A172 (cell line): ENCODE measurements at regions not wholly inside any gene's neighbourhood (a gene's known extent, or its start where the extent isn't known, plus 50 kb on each side); places are given as distances from the start of the nearest gene placed in this dataset.
"Not testable (repeated sequence)": the region's sequence is repeated elsewhere in the genome, so short reads cannot be mapped to it uniquely, and the experiment has no call there.

Experiments used
- DNase-seq: peaks from one replicate; pipeline ENCODE4 v3.0.0-alpha.2; 2015; ENCODE audit warnings: low spot score

DNA sequence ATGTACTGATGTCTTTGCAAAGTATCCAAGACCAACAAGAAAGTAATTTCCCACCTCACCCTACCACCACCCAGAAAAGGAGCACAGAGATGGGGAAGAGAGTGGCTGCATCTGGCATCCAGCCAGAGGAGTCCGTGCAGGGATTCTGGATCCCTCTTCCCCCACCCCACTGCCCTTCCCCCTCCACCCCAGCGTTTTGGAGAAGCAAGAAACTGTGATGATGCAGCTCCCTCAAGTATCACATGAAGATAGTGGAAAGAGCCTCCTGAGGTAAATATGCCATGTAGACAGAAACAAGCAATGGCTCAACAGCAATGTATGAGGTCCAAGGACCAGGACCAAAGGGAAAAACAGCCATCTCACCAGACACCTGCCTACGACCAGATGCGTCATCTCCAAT is 153.8 kb downstream of the DEPDC1B start:
- no peak for DNase-seq

DNA sequence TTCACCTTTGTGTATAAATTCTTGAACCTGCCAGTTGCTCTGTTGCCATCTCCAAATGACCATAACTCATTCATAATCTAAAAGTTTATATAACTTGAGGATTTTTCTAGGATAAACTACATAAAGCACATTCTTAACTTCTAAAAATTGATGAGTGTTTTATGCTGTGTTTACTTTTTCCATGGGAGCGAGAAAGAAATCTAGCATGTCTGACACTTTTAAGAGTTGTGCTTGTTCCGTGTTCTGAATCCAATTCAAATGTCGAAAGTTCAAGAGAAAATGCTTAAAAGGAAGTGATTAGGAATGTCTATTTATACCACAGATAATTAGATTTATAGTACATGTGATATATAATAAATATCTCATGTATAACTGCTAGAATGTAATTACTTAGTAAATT is 154.4 kb downstream of the DEPDC1B start:
- DNase-seq, result no peak

DNA sequence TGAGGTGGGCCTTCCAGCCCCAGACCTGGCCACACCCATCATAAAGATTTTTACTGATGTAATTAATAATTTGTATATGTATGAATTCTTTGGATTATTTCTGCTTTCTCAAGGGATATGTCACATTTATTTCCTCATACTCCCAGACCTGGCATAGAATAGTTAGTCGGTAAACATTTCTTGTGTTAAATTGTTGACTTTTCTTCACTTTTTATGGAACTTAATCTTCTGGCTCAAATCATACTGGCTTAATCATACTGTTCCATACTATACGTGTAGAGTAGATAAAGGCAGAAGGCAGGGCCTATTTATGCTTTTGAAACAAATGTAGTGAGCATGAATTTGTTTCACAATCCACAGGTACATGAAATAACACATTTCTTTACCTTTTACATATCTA is 155.8 kb downstream of the DEPDC1B start:
- no peak for DNase-seq

DNA sequence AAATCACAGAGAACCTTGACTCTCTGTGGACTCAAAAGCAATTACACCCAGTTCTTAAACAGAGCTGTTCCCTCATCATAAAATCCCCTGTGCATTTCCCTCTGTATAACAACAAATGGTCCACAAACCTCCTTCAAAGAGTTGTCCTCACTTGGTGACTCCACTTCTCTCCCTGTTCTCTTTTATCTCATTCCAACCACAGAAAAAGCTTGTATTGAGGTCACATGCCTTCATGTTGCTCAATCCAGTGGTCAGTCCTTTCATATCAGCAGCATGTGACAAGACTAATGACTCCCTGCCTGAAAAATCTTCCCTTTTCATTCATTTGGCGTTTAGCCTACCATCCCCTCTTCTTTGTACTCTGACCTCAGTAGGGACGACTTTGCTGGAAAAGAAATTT is 158.0 kb downstream of the DEPDC1B start:
- DNase-seq, result peak; percentile 29

DNA sequence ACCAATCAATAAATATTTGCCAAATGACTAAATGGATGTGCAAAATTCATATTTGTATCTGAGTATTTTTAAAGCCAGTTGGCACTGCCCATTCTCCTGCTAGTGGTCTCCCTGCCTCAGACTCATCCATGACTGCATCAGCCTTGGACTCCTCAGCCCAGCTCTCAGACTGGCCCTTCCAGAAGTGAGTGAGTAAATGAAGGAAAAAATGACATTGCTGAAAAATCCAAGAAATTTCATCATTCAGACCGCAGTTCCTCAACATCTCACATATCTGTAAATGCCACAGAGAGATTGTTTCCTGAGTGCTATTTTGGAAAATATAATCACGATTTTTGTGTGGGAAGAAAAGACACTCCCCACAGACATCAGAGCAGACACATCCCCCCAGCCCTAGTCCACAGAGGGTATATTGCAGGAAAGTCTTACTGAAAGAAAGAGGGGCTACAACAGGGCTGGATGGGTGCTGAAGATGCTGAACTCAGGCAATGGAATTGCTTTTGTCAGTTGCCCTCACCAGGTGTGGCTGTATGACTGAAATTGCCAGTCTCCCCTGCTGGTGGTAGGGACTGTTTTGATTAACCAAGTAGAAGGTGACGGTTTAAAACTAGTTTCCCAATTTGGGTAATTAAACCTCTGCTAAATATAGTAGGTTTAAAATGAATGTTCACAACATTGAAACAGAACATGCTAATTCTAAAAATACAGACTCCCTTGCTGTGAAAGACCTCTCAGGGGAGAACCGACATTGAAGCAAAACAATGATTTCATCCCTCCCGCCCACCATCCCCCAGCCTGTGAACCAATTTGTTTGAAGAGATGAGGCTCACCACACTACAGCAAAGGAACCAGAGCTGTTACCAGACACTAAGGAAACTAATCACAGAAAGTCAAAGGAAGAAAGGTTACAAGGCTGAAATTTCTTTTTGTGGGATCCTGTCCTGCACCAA is 158.8 kb downstream of the DEPDC1B start:
- no peak for DNase-seq

DNA sequence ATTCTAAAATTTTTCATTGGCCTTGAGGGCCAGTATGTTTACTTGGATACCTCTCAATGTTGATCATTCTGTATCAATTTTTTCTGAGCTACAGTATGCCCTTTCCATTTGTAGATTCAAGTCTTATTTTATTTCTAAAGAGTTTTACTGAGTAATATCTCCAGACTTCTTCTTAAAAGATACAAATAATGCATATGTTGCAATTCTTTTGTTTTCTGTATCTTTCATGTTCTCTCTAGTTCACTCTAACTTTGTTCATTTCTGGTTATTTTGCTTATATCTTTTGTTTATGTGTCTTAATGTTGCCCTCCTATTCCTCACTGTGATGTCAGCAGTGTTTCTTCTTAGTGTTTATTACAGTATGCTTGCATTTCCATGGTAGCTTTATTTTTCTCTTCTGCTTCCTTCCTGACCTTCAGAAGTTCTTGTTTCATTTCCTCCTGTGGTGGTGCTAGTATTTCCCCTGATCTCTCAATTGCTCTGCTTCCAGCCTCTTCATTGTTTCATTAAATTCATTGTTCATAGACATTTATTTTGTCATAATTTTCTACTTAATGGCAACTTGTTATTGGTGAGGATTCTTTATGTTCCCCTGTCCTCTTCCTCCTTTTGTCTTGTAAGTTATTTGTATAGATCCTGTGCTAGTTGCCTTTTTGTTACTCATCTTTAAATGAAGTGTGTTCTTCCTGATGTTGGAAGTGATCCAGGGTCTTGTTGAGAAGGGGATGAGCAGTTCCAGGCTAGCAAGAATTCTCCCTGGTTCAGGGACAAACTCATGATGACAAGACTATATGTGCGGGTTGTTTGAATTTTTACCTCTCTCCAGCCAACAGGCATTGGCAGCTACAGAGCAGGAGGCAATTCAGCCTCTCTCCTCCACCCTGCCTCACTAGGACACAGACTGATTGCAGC is 160.8 kb downstream of the DEPDC1B start:
- DNase-seq, result no peak

DNA sequence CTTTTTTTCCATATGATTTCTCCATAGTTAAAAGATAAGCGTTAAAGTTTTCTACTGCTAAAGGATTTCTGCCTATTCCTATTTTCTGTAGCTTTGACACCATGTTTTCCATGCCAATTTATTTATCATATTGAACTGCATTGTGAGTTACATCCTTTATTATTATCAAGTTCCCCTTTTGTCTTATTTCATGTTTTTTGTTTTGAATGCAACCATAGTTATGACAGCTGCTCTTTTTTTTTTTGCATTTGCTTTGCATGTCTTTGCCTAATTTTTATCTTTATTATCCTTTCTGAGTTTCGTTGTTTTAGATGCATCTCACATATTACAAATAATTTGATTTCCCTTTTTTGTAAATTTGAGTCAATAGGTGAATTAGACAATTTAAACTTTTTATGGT is 161.5 kb downstream of the DEPDC1B start:
- no peak for DNase-seq

DNA sequence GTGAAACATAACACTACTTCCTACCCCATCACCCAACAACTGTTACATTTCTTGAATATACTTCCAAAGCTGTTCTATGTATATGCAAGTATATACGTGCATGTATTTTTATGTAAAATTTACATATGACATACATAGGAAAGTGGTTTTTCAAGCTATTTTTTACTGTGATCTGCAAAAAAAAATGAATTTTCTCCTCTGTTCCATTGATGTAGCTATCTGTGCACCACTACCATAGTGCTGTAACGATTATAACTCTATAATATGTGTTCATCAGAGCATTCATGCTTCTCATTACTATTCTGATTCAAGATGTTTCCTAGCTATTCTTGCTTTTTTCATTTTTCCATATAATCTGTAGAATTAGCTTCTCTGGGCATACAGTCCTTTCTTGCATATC is 164.0 kb downstream of the DEPDC1B start:
- no peak for DNase-seq

DNA sequence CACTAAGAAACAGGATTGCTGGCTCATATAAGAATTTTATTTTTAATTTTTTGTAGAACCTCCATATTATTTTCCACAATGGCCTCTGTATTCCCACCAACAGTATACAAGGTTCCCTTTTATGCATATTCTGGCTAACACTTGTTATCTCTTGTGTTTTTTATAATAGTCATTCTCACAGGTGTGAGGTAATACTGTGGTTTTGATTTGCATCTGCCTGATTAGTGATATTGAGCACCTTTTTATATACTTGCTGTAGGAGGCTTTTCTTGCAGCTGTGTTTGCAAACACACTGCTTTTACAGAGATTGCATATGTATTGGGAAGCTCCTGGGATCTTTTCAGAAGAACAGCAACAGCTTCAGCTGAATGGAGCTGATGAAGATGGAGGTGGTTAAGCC is 164.8 kb downstream of the DEPDC1B start:
- no peak for DNase-seq

DNA sequence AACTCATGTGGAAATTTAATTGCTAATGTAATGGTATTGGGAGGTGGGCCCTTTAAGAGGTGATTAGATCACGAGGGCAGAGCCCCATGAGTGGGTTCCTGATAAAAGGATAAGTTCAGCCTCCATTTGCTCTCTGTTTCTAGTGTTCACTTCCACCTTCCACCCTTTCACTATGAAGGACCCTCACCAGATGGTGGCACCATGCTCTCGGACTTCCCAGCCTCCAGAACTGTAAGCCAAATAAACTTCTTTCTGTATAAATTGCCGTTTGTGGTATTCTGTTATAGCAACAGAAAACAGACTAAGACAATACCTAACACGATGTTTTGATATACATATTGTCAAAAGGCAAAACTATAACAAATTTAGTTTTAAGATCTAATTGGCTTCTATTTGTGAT is 166.2 kb downstream of the DEPDC1B start:
- DNase-seq, result no peak

DNA sequence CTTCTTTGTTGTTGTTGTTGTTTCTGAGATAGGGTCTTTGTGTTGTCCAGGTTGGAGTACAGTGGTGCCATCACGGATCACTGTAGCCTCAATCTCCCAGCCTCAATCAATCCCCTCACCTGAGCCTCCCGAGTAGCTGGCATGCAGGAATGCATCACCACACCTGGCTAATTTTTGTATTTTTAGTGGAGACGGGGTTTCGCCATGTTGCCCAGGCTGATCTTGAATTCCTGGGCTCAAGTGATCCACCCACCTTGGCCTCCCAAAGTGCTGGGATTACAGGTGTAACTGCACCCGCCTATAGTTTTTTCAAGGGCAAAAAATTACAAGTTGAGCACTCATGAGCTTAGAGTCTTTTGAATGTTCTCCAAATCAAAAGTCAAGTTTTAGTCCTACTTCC is 167.2 kb downstream of the DEPDC1B start:
- not testable (repeated sequence) for DNase-seq

DNA sequence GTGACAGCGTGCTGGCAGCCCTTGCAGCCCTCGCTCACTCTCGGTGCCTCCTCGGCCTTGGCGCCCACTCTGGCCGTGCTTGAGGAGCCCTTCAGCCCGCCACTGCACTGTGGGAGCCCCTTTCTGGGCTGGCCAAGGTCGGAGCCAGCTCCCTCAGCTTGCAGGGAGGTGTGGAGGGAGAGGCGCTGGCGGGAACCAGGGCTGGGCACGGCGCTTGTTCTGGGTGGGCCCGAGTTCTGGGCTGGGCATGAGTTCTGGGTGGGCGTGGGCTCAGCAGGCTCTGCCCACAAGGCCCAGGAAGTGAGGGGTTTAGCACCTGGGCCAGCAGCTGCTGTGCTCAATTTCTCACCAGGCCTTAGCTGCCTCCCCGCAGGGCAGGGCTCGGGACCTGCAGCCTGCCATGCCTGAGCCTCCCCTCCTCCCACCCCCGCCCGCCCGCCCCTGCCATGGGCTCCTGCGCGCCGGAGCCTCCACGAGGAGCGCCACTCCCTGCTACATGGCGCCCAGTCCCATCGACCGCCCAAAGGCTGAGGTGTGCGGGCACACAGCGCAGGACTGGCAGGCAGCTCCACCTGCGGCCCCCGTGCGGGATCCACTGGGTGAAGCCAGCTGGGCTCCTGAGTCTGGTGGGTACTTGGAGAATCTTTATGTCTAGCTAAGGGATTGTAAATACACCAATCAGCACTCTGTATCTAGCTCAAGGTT is 169.7 kb downstream of the DEPDC1B start:
- DNase-seq, result not testable (repeated sequence)

DNA sequence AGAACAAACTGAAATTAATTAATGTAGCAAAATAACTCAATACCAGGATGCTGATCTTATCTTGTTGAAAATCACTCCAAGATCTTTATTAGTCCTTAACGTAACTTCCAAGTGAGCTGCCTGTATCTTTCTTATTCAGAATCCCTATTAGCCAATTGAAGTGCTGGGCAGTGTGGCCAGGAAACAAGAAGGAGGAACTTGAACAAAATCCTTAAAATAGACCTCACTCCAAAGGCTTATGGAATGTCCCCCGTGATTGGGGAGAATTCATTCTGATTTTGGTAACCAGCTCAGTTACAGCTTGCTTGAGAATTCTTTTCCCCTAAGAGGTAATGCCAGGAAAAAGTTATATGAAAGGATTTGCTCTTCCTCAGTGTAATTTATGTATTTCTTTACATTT is 171.0 kb downstream of the DEPDC1B start:
- DNase-seq, result no peak

DNA sequence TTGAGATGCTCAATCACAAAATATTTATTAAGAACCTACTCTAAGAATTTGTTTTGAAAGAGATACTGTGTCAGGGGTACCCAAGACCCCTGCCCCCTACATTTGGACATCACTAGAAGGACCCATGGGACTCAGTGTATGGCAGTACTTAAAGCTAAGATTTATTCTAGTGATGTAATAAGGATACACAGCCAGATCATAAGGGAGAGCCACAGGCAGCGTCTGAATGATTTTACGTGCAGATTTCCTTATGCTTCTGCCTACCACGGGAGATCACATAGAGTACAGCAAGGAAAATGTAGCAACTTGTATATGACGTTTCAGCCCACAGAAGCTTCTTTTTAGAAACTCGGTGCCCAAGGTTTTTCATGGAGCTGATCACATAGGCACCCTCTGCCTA is 172.9 kb downstream of the DEPDC1B start:
- DNase-seq, result no peak

DNA sequence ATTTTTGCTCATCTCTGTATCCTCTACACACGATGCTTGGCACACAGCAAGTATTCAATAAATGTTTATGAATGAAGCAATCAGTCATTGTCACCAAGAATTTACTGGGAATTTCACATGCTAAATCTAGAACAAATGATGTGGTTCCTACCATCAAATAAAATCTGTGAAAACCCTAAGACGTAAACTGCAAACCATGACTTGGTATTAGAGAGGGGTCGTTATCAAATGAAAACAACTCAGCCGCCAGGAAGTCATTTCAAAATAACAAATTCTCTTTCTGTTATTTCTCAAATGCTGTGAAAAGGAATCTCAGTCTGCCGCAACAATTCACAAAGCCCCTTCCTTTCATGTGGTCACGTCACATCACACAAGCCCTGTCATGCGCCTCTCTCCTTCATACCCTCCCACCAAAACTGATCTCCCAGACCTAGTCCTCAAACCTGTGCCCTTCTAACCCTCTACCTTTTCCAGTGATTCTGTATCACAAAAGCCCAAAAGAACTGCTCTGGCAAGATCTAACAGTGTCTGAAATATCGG is 173.6 kb downstream of the DEPDC1B start:
- no peak for DNase-seq

DNA sequence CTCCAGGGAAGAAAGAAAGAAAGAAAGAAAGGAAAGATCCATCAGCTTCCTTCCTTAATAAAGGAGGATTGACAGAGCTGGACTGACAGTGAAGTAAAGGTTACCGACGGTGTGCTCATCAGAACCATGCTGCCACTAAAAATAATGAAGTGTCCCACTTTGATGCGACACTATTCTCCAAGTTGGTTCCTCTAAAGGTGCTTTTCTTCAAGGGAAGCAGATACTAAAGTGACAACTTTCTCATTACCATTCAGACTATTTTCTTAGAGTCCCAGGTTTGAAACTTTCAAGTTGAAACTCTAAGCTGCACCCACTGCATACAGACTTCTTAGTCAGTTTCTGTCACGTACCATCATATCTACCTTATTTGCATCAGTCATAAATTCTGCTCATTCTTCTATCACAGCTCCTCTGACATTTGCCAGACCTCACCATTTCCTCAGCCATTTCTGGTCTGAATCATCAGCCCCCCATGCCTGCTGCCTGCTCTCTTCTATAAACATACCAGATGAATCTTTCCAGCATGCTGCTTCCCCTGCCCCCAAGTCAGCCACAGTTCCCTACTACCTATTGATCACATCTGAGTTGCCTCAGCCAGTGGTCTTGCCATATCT is 177.6 kb downstream of the DEPDC1B start:
- DNase-seq, result no peak

DNA sequence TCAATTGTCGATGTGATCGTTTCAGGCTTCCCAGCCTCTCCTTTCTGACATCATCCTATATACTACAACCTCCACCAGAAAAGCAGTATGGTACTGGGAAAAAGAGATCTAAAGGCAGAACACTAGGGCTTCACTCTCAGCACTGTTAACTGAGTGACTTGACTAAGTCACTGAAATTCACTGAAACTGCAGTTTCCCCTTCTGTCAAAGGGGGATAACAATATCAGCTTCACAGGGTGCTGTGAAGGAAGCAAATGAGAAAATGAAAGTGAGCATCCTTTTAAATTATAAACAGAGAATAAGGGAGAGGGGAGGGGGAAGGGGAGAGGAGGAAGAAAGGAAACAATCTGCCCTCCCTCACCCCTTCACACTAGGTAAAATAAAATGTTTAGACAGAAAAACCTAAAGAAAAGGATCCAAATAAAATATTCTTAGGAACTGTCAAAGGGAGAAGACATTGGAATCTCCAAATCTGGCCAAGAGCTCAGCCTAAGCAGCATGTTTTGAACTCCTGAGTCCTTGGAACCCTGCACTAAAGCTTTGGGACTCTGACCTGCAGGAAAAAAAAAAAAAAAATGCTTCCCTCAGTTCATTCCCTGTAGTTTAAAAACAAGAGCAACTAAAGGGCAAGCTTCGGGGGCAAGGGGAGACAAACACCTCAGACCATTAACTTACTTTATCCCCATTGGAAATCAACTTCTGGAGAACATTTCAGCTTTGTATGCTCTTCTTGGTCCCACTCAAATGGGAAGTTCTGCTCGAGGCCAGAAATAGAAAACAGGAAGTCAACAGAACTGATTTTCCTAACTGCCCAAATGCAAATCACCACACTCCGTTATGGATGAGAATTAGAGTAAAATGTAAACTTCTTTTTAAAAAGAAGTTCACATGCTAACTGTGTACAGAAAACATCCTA is 178.3 kb downstream of the DEPDC1B start:
- no peak for DNase-seq

DNA sequence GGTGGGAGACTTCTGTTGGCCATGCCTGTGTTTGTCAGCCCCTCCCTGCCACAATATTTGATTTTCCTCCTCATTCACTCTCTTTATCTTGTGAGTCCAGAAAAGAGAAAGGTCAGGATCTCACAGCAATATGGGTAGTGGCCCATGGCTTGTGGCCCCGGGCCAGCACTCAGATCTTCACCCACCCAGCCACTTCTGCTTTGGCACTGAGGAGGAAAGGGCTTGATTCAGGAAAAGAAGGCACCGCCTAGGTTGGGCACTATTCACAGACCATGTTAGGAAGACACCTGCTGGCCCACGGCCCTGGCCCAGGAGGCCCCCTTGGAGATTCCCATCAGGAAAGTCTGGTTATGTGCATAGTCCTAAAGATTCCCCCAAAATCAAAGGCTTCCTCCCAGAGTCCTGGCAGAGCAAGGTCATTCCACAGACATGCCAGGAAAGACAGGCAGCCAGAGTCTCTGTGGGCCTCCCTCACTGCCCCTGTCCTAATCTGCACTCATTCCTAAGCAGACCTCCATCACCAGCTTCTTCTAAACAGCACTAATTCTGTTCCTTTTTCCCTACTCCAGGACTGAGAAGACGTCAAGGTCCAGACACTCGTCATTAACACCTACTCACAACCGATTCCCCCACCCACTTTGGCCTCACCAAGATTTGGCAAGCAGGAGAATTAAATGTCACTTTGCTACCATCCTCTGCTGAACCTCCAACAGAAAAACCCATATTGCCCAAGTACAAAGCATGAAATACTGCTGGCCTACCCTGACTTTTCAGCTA is 179.3 kb downstream of the DEPDC1B start:
- no peak for DNase-seq

DNA sequence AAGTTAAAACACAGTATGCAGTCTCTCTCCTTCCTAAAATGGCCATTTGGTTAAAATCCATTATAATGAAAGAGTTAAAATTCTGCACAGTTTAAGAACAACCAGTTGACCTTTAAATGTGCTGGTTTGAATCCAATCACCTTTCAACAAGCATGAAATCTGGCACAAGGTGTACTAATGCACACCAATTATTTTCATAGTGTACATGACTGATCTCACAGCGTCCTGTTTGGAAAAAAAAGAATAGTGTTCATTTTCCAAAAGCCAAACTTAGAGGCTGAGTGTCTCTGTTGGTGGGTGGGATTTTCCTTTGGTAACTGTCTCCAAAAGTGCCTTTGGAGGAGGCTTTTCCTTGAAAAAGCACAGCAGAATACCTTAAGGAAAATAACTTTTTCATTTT is 180.6 kb downstream of the DEPDC1B start:
- DNase-seq, result no peak

DNA sequence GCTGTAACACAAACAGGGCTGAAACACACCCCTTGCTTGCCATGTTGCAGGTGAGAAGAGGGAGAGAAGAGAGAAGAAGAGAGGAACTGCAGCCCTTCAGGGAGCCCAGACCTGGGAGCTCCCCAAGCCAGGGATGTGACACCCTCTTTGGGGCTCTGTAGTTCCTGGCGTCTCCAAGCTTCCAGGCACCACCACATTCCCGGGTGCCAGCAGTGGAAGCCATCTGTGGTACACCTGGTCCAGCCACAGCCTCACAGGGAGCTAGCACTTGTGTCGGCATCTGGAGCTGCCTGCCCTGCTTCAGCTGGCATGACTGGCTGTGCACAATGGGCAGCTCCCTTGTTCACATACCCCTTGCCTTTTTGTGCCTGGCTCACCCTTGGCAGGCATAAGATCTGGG is 182.1 kb downstream of the DEPDC1B start:
- no peak for DNase-seq
